Activated naive CD4-positive, alpha-beta T cell treated with anti-CD3 and anti-CD28 coated beads, Interleukin-2, amount 10 ng/mL, durations not matched to agents 7 days and 5 days (primary cell): ENCODE measurements at regions not wholly inside any gene's neighbourhood (a gene's known extent, or its start where the extent isn't known, plus 50 kb on each side); places are given as distances from the start of the nearest gene placed in this dataset.

Source experiments
- CTCF ChIA-PET: fragments of 350-600 bp; sonication (Branson Sonifier 250); formaldehyde crosslinking; loops from one replicate; lab custom pipeline; 2021; ENCODE audit warnings: antibody characterized with exemption; lab: Charles Lee
- DNase-seq: peaks from one replicate; pipeline ENCODE4 v3.0.0-alpha.2; 2020
- H3K27ac Mint-ChIP-seq: one replicate; pipeline ENCODE4 v1.8.0; 2021; ENCODE audit warnings: mild to moderate bottlenecking, moderate library complexity, mixed read lengths
- H3K27me3 Mint-ChIP-seq: one replicate; pipeline ENCODE4 v1.8.0; 2021; ENCODE audit warnings: mild to moderate bottlenecking, mixed read lengths
- H3K36me3 Mint-ChIP-seq: one replicate; pipeline ENCODE4 v1.8.0; 2021; ENCODE audit warnings: mixed read lengths
- H3K4me1 Mint-ChIP-seq: one replicate; pipeline ENCODE4 v1.8.0; 2021; ENCODE audit warnings: mixed read lengths
- H3K4me3 Mint-ChIP-seq: one replicate; pipeline ENCODE4 v1.8.0; 2021; ENCODE audit warnings: mild to moderate bottlenecking, moderate library complexity, mixed read lengths
- H3K9me3 Mint-ChIP-seq: one replicate; pipeline ENCODE4 v1.8.0; 2021; ENCODE audit warnings: mixed read lengths

DNA sequence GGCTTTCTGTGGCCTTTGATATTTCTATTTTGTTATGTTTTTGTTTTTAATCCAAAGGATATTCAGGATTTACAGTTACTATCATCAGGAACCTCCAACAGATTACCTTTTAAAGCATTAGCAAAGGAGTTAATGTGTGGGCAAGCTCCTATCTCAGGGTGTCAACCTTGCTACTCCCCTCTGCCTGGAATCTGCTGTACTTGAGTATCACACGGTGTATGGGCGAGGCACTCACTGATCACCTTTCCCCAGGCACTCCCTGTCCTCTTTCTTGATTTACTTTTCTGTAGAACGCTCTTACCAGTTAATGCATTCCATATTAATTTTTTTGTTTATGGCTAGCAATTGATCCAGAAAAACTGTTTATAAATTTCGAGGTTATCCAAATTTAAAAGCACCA, 117.0 kb upstream of the GAS1 start:
- no peaks in the 10 kb centered on the region for H3K36me3 Mint-ChIP-seq
- CTCF ChIA-PET = no interaction called here
- H3K4me1 Mint-ChIP-seq = no peaks in the 10 kb centered on the region
- H3K27me3 Mint-ChIP-seq = no peaks in the 10 kb centered on the region
- H3K9me3 Mint-ChIP-seq = no peaks in the 10 kb centered on the region
- no peak for DNase-seq
- no peak overlapping the region for H3K27ac Mint-ChIP-seq
- H3K4me3 Mint-ChIP-seq = no peak overlapping the region

DNA sequence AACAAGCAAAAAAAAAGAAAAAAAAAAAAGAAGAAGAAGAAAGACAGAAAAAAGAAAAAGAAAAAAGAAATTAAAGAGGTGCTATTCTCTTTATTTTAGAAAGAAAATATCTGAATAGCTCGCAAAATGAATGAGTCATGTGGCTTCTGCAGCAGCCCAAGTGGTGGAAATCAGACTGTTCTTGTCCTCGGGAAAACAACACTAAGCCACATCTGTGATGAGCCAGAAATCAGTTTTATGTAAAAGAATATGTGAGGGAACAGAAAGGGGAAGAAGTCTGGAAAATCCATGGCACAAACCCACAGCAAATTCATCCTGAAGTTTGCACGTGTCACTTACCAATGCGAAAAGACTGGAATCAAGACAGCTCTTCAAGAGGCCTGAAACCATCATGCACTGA, 118.7 kb upstream of the GAS1 start:
- Mint-ChIP-seq H3K4me1 (no peaks in the 10 kb centered on the region), H3K27me3 (no peaks in the 10 kb centered on the region), H3K36me3 (no peaks in the 10 kb centered on the region), H3K27ac (no peak overlapping the region), H3K9me3 (no peaks in the 10 kb centered on the region), H3K4me3 (no peak overlapping the region)
- CTCF ChIA-PET = no interaction called here
- DNase-seq = no peak

DNA sequence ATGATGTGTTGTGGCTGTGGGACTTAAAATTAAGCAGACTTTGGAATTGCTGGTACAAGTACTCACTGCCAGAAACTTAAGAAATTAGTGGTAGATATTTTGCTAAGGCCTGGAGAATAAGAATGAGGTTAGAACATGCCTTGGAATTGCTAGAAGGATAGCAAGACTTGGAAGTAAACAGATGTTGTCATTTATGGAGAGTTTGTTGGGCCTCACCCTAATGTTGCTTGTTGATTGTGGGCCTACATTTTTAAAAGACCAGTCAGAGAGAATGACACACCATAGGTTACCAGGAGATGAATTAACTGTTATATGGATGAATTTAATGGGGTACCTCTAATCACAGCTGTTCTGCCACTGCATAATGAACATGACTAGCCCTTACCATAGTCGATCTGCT, 120.1 kb upstream of the GAS1 start:
- Mint-ChIP-seq H3K36me3 (no peaks in the 10 kb centered on the region), H3K4me1 (no peaks in the 10 kb centered on the region), H3K27me3 (no peaks in the 10 kb centered on the region), H3K9me3 (no peaks in the 10 kb centered on the region), H3K4me3 (no peak overlapping the region), H3K27ac (no peak overlapping the region)
- no peak for DNase-seq
- CTCF ChIA-PET = no interaction called here

DNA sequence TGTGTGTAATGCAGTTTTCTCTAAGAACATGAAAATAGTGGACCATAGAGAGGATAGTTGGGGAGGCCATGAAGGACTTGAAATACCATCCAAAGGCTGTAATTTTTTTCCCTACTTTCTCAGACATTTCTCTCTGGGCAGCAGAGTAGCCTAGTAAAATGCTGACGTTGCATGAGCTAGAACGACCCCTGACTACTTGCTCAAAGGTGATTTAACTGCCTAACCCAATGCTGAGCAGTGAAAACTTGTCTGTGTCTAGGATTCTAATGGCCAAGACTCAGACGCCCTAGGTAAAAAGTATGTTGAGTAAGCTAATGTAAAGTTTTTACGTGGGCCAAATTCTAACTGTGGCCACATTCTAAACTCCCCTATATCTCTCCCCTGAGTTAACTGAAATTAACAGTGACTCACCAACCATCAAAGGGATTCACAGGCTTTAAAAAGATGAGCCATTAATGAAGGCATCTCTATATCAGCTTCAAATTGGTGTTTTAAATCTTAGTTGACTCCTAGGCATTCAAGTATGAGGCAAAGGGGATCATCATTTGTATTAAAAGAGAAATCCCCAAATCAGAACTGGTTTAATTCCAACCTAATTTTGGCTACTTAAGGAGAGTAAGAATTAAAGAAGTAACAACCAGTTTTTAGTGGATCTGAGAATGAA, 121.0 kb upstream of the GAS1 start:
- Mint-ChIP-seq H3K27me3 (no peaks in the 10 kb centered on the region), H3K9me3 (no peaks in the 10 kb centered on the region)
- CTCF ChIA-PET = no interaction called here

DNA sequence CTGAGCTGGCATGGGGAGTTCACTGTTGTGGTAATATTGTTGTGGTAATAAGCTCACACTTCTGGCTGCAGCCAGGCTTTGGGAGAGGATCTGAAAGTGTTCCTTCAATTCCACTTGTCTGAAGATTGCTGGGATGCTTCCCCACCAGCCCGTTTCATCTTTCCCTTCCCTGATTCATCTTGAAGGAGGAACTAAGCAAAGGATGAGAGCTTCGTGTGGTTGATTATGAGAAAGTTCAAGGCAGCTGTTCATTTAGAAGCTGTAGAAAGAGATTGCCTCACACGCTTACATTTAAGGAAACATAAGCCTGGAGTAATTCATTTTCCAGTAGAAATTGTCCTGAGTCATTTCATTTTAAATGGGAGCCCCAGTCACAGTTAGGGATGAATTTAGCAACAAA, 122.4 kb upstream of the GAS1 start:
- Mint-ChIP-seq H3K27ac (no peak overlapping the region), H3K27me3 (no peaks in the 10 kb centered on the region), H3K4me3 (no peak overlapping the region), H3K36me3 (no peaks in the 10 kb centered on the region), H3K4me1 (no peaks in the 10 kb centered on the region), H3K9me3 (no peaks in the 10 kb centered on the region)
- no peak for DNase-seq
- CTCF ChIA-PET = no interaction called here

More for the DNA sequence above, 121.0 kb upstream of the GAS1 start:
- Mint-ChIP-seq H3K4me1 (no peaks in the 10 kb centered on the region), H3K27ac (no peak overlapping the region), H3K36me3 (no peaks in the 10 kb centered on the region), H3K4me3 (no peak overlapping the region)
- no peak for DNase-seq

DNA sequence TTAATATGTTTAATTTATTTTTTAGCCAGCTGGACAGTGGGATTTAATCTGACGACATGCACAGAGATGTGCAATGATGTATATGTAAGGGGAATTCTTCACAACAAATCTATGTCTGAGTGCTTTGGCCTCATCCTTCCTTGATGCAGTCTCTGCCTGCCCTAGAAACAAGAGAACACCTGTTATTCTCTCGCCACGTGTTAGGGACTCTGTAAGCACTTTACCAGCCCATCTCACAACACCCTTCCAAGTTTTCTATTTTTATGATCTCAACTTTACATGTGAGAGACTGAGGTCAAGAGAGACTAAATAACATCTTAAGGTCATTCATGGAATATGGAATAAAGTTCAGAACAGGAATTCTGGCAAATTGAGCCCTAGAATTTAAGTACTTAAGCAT, 123.0 kb upstream of the GAS1 start:
- Mint-ChIP-seq H3K27ac (no peak overlapping the region), H3K4me1 (no peaks in the 10 kb centered on the region), H3K4me3 (no peak overlapping the region), H3K9me3 (no peaks in the 10 kb centered on the region), H3K27me3 (no peaks in the 10 kb centered on the region), H3K36me3 (no peaks in the 10 kb centered on the region)
- DNase-seq = no peak
- CTCF ChIA-PET = no interaction called here

DNA sequence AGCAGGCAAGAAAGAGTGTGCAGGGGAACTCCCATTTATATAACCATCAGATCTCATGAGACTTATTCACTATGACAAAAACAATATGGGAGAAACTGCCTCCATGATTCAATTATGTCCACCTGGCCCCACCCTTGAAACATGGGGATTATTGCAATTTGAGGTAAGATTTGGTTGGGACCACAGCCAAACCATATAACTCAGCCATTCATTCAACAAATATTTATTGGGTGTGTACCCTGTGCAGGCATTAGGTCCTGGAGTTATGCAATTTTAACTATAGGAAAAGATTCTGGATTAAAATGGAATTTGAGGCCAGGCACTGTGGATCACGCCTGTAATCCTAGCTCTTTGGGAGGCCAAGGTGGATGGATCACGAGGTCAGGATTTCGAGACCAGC, 124.2 kb upstream of the GAS1 start:
- H3K4me3 Mint-ChIP-seq = no peak overlapping the region
- no peaks in the 10 kb centered on the region for H3K36me3 Mint-ChIP-seq
- H3K27me3 Mint-ChIP-seq = no peaks in the 10 kb centered on the region
- CTCF ChIA-PET = no interaction called here
- H3K9me3 Mint-ChIP-seq = no peaks in the 10 kb centered on the region
- no peak overlapping the region for H3K27ac Mint-ChIP-seq
- no peak for DNase-seq
- no peaks in the 10 kb centered on the region for H3K4me1 Mint-ChIP-seq

DNA sequence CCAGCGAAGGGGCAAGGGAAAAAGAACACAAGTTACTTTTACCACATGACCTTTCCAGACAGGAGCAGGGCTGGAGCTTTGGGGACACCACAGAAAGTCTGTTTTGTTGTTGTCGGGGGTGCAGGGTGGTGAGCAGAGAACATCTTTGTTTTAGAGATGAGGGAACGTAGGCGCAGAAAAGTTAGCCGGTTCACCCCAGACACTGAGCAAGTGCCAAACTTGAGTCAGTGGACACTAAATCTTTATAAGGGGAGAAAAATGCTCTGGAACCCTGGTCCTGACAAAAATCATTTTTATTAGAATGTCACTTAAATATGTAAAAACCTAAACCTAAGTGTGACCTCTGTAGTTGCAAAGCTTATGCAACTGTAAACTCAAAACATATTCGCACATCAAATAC, 126.4 kb upstream of the GAS1 start:
- no peaks in the 10 kb centered on the region for H3K4me1 Mint-ChIP-seq
- CTCF ChIA-PET = no interaction called here

DNA sequence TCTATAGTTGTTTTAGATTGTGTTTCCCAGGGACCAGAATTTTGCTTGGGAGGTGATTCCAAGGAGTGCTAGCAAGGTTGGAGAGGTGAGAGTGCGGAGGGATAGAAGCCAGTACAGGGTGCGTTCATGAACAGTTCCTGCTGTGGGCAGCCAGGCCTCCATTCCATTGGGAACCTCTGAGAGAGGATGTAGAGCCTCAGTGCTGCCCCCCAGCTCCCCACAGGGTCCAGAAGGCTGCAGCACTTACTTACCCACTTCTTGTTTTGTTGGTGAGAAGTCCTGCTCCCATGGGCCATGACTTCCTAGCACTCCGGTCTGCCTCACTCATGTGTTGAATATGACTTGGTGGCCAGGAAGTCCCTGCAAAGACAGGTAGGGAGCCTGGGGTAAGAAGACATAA, 128.2 kb upstream of the GAS1 start:
- H3K36me3 Mint-ChIP-seq = no peaks in the 10 kb centered on the region
- H3K9me3 Mint-ChIP-seq = no peaks in the 10 kb centered on the region
- H3K4me1 Mint-ChIP-seq = no peaks in the 10 kb centered on the region
- H3K27me3 Mint-ChIP-seq = no peaks in the 10 kb centered on the region
- no peak overlapping the region for H3K4me3 Mint-ChIP-seq
- DNase-seq = no peak
- no peak overlapping the region for H3K27ac Mint-ChIP-seq
- CTCF ChIA-PET = no interaction called here

More for the DNA sequence above, 126.4 kb upstream of the GAS1 start:
- H3K9me3 Mint-ChIP-seq = no peaks in the 10 kb centered on the region
- no peak overlapping the region for H3K27ac Mint-ChIP-seq
- no peak overlapping the region for H3K4me3 Mint-ChIP-seq
- H3K36me3 Mint-ChIP-seq = no peaks in the 10 kb centered on the region
- H3K27me3 Mint-ChIP-seq = no peaks in the 10 kb centered on the region
- no peak for DNase-seq

DNA sequence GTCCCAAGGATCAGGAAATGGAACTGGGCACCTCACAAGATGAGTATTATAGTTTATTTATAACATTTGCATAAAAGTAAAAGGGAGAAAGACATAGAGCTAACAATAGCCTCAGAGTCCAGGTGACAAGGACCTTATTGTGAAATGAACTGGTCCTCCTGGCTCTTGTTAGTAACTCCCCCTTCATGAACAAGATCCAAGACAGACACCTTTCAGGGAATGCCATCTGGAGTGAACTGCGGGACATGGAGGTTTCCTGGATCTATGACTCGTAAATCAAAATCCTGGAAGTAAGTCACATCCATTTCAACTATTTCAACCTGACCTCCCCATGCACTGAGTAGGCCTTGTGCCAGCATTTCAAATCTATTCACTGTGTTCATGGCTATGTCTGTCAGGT, 129.5 kb upstream of the GAS1 start:
- no peak for DNase-seq
- no peak overlapping the region for H3K4me3 Mint-ChIP-seq
- CTCF ChIA-PET = no interaction called here
- no peaks in the 10 kb centered on the region for H3K4me1 Mint-ChIP-seq
- no peak overlapping the region for H3K27ac Mint-ChIP-seq
- H3K36me3 Mint-ChIP-seq = no peaks in the 10 kb centered on the region
- H3K9me3 Mint-ChIP-seq = no peaks in the 10 kb centered on the region
- no peaks in the 10 kb centered on the region for H3K27me3 Mint-ChIP-seq

DNA sequence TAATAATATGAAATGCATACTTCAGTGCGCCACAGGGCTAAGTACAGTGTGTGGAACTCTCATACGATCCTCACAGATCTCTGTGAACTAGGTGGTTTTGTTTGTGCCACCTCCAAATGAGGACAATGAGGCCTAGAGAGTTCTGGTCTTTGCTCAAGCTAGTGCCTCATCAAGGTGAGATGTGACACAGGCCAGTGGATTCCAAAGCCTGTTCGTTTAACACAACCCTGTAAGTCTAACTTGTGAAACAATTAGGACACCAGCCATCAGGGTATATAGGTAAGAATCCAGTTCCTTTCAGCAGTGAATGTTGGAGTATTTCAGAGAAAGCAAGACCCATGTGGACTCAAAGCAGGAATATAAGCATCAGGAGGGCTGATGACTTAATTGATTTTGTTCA, 130.7 kb upstream of the GAS1 start:
- CTCF ChIA-PET = no interaction called here
- no peak for DNase-seq
- Mint-ChIP-seq H3K27ac (no peak overlapping the region), H3K36me3 (no peaks in the 10 kb centered on the region), H3K4me3 (no peak overlapping the region), H3K4me1 (no peaks in the 10 kb centered on the region), H3K27me3 (no peaks in the 10 kb centered on the region), H3K9me3 (no peaks in the 10 kb centered on the region)

DNA sequence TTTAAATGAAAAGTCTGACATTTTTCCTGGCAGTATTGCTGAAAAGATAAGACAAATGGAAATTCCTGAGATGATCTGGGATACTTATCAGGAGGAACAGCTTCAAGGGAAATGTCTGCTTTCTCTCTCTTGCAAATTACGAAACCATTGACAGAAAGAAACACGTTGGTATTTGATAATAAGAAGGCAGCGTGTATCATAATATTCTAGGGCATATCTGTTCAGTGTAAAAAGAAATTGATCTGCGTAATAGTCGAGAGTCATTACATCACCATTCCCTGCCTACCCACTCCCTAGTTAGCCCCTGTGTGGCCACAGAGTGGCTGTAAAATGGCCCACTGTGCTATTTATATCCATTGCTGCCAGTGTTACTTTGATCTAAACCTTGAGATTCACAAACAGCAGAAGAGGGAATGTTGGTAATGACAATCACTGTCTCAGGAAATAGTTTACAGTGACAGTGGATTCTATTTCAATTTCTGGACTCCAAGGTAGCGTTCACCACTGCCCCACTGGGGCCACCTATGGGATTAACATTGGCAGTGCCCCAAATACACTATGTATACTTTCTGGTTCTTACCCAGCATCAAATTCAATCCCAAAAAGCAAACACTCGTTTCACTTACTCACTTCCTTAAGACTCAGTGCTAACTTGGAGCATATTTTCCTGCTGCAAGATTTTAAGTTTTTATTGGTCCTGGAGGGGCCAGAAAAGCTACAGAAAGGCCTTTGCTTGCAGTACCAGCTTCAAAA, 133.4 kb upstream of the GAS1 start:
- no peaks in the 10 kb centered on the region for H3K27me3 Mint-ChIP-seq
- no peaks in the 10 kb centered on the region for H3K4me1 Mint-ChIP-seq
- H3K4me3 Mint-ChIP-seq = no peak overlapping the region
- peaks cover 3% of the 10 kb centered on the region for H3K9me3 Mint-ChIP-seq
- H3K27ac Mint-ChIP-seq = no peak overlapping the region
- CTCF ChIA-PET = no interaction called here
- no peaks in the 10 kb centered on the region for H3K36me3 Mint-ChIP-seq
- no peak for DNase-seq

DNA sequence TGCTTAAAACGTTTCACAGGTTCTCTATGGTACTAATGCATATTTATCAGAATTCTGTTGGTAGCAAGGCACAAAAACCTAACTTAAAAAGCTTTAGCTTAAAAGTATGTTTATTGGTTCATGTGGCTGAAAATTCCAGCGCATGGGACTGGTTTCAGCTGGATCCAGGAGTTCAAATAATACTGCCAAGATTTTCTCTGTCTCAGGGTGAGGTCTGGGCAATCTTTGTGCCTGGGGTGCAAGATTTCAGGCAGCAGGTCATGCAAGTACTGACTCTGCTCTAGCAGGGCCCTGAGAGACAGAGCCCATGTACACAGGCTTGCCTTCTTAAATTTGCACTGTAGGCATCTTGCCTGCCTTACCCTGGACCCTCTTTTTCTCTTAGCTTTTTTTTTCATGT, 134.2 kb upstream of the GAS1 start:
- no peaks in the 10 kb centered on the region for H3K36me3 Mint-ChIP-seq
- H3K4me1 Mint-ChIP-seq = no peaks in the 10 kb centered on the region
- no peak for DNase-seq
- H3K27ac Mint-ChIP-seq = no peak overlapping the region
- H3K4me3 Mint-ChIP-seq = no peak overlapping the region
- H3K9me3 Mint-ChIP-seq = peaks cover 3% of the 10 kb centered on the region
- CTCF ChIA-PET = no interaction called here
- H3K27me3 Mint-ChIP-seq = no peaks in the 10 kb centered on the region

DNA sequence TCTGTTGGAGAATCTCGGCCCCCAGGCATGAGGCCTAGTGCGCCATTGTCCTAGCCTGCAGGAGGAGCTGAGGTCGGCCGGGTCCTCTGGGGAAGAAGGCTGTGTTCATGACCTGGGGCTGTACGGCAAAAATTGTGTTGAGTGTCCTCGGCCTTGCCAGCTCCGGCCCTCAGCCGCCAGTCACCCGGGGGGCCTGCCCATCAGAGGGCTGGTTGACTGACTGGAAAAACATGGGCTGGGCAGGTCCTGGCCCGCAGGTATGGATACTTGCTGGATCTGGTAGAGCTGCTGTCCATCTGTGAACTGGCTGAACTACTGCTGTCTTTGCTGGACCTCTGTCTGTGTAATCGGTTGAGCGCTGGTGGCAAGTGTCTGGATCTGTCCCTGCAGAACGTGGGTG, 136.7 kb upstream of the GAS1 start:
- H3K4me1 Mint-ChIP-seq = no peaks in the 10 kb centered on the region
- CTCF ChIA-PET = no interaction called here
- H3K36me3 Mint-ChIP-seq = no peaks in the 10 kb centered on the region
- no peaks in the 10 kb centered on the region for H3K27me3 Mint-ChIP-seq
- H3K4me3 Mint-ChIP-seq = no peak overlapping the region
- H3K27ac Mint-ChIP-seq = no peak overlapping the region
- DNase-seq = no peak
- peaks cover 4% of the 10 kb centered on the region for H3K9me3 Mint-ChIP-seq

DNA sequence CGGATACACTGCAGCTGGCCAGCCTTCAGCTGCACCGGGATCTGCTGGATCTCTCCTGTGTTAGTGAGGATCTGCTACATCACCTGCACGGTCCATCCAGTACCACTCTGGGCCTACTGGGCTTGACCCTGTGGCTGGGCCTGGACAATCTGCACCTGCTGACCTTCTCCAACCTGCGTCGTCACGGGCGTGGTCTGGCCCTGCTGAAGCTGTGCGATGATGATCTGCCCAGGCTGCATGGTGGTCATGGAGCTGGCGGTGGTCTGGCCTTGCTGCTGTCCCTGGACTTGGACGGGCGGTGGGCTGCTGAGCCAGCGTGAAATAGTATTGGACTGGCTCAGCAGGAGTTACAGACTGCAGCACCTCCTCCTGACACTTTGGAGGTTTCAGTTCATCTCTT, 137.1 kb upstream of the GAS1 start:
- H3K4me1 Mint-ChIP-seq = no peaks in the 10 kb centered on the region
- CTCF ChIA-PET = no interaction called here
- DNase-seq = no peak
- no peaks in the 10 kb centered on the region for H3K27me3 Mint-ChIP-seq
- H3K9me3 Mint-ChIP-seq = peaks cover 4% of the 10 kb centered on the region
- no peaks in the 10 kb centered on the region for H3K36me3 Mint-ChIP-seq
- H3K27ac Mint-ChIP-seq = no peak overlapping the region
- H3K4me3 Mint-ChIP-seq = no peak overlapping the region
